ENCODE measurements at regions not wholly inside any gene's neighbourhood (a gene's known extent, or its start where the extent isn't known, plus 50 kb on each side); places are given as distances from the start of the nearest gene placed in this dataset.

- no peak for DNase-seq (ENCODE audit: low read depth in 4 of 4, low spot score in 2 of 4)
Measured at GRCh38 chr2:18503376-18504228, 56.9 kb downstream of the RDH14 start.

GRCh38 chr2:18502142-18502541, 58.3 kb downstream of the RDH14 start:
- no peak for DNase-seq (ENCODE audit: low read depth in 4 of 4, low spot score in 2 of 4)

DNA sequence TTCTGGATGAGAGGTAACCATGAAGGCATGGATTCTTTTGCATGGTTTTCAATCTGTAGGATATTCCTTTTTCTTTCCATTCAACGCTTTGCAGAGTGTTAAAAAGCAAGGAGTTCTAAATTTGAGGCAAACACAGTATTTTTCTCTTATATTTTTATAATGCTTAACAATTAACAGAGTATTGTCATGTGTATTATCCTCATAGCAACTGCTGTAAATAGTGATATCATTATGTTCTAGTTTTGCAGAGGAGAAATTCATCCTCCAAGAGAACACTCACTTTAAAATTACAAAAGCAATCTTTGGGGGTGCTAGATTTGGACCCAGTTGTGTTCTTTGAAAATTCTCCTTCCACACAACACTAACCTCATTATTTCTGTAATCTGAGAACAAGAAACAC, 58.7 kb downstream of the RDH14 start:
- no peak for DNase-seq (ENCODE audit: low read depth in 4 of 4, low spot score in 2 of 4)

GRCh38 chr2:18501156-18501555, 59.3 kb downstream of the RDH14 start:
- DNase-seq (ENCODE audit: low read depth in 4 of 4, low spot score in 2 of 4) = no peak

DNA sequence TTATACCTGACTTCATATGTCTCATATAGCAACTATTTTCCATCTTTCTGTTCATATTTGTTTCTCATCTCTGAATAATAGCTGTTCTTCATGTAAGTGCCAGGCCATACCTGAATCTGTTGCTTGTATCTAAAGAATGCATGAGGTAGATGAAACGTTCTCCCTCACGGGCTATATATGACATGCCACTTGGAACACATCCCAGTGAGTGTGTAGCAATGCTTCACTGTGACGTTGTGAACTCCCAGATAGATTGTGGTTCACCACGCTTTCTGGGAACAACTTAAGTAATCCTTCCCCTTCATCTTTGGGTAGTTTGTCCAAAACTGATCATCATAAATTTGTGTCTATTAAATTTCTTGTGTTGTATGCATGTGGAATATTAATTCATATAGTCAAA, 60.1 kb downstream of the RDH14 start:
- no peak for DNase-seq (ENCODE audit: low read depth in 4 of 4, low spot score in 2 of 4)

DNA sequence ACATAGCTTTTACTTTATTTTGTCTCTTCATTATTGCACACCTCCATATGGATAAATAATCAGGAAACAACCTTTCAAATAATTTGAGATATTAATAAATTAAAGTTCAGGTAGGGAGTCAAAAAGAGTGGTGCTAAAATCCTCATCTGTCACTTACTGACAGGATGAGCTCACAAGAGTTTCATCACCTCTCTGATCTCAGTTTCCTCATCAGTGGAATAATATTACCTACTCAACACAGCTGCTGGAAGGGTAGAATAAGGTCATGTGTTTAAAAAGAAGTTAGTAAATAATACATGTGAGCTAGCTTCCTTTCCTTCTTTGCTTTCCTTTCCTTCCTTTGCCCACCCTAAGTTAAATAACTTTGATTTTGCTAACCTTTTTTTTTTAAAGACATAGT, 61.9 kb downstream of the RDH14 start:
- no peak for DNase-seq (ENCODE audit: low read depth in 4 of 4, low spot score in 2 of 4)

DNA sequence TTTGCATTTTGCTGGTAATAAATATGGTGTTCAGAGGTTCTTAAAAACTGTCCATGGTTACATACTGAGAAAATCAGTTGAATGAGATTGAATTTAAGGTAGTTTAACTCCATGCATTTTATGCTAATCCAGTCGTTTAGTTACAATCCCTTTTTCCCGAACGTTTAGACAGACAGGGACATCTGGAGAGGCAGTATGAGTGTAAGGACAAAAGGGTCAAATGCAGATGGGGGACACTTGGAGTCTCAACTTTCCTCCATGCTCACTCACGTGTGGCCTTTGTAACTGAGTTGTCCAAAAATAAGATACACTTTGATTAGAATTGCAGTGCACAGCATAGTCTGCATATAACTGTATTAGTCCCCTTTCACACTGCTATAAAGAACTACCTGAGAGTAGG, 63.9 kb downstream of the RDH14 start:
- no peak for DNase-seq (ENCODE audit: low read depth in 4 of 4, low spot score in 2 of 4)

- no peak for DNase-seq (ENCODE audit: low read depth in 4 of 4, low spot score in 2 of 4)
Measured at GRCh38 chr2:18495058-18495457, 65.4 kb downstream of the RDH14 start.

- no peak for DNase-seq (ENCODE audit: low read depth in 4 of 4, low spot score in 2 of 4)
Measured at GRCh38 chr2:18492721-18493120, 67.7 kb downstream of the RDH14 start.

- no peak for DNase-seq (ENCODE audit: low read depth in 4 of 4, low spot score in 2 of 4)
Measured at GRCh38 chr2:18491577-18491976, 68.9 kb downstream of the RDH14 start.

GRCh38 chr2:18490901-18491300, 69.6 kb downstream of the RDH14 start:
- no peak for DNase-seq (ENCODE audit: low read depth in 4 of 4, low spot score in 2 of 4)

DNA sequence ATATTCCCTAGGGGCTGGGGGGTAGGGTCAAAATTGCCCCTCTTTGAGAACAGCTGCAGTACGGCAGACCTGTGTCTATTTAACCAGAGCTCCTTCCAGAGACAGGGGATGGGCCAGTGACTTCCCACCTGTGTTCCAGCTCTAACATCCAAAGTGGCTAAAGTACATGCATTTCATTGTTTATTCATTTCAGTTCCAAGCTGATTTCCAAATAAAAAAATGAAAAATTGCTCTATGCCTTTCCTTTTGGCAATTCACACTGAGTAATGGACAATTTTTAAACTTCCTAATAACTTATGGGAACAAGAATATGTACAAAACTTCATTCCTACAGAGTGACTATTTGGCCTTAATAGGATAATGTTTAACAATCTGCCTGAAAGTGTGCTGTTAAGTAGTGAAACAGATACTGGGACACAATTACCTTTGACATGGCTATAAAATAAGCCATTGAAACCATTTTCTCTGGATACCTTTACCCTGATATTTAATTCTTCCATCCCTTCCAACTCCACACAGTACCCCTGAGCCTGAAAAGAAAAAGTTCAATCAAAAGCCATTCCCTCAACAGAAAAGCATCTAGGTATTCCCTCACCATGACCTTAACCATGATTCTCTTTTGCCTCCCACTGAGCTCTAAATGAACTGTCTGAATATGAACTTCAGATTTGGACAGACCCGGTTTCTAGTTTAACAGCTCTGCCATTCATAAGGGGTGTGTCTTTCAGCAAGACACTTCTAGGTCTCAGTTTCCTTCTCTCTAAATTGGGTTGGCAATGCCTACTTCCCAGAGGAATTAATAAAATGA, 73.1 kb downstream of the RDH14 start:
- no peak for DNase-seq (ENCODE audit: low read depth in 4 of 4, low spot score in 2 of 4)

- no peak for DNase-seq (ENCODE audit: low read depth in 4 of 4, low spot score in 2 of 4)
Measured at GRCh38 chr2:18484625-18485024, 75.8 kb downstream of the RDH14 start.

GRCh38 chr2:18483896-18484295, 76.6 kb downstream of the RDH14 start:
- DNase-seq (ENCODE audit: low read depth in 4 of 4, low spot score in 2 of 4) = no peak

- no peak for DNase-seq (ENCODE audit: low read depth in 4 of 4, low spot score in 2 of 4)
Measured at GRCh38 chr2:18482666-18483065, 77.8 kb downstream of the RDH14 start.

GRCh38 chr2:18479947-18480369, 80.5 kb downstream of the RDH14 start:
- no peak for DNase-seq (ENCODE audit: low read depth in 4 of 4, low spot score in 2 of 4)

DNA sequence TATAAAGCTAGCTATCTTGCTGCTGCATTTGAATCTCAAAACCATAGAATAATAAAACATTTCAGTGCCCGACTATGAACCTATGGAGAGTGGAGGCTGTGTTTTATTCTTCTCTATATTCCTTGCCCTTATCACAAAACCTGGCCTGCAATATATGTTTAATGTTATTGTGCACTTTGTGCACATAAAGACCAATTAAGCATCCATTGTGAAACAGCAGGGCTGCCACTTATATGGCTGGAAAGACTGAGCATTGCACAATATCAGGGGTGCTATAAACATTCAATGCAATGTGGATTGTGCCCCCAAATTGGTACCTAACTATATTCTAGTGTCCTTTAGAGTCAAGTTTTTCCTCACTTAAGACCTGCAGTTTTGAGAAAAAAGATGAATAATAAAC, 83.2 kb downstream of the RDH14 start:
- no peak for DNase-seq (ENCODE audit: low read depth in 4 of 4, low spot score in 2 of 4)

DNA sequence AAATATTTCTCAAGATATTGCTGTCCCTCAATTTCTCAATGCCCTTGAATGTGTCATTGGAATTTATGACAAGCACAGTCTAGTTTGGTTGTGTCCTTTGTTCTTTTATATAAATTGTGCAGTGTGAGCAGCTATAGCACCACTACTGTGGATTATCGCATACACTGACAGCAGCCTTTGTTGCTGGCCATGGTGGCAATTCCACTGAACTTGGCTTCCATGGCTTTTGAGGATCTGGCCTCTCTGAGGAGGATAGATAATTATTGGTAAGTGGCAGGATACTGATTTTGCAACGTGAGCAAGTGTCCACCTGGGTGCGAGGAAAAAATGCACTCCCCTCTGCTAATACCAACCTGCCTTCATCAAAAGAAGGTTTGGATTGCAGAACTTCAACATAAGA, 84.0 kb downstream of the RDH14 start:
- no peak for DNase-seq (ENCODE audit: low read depth in 4 of 4, low spot score in 2 of 4)

- DNase-seq (ENCODE audit: low read depth in 4 of 4, low spot score in 2 of 4) = no peak
Measured at GRCh38 chr2:18475884-18476283, 84.6 kb downstream of the RDH14 start.

DNA sequence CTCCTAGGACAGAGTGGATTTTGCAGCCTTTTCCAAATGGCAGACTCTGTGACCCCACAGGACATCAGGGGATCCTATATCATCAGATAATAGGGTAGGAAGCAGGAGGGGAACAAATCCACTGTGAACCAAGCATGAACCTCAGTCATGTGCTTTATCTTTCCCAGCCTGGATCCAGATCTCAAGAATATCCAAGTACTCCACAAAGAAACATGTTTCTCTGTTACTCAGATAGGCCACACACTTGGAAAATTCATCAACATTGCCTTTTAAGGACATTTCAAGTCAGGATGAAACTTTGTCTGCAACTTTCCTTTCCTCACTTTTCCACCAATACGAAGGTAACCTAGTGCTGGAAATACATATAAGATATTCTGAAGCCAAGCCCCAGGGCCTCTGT, 85.8 kb downstream of the RDH14 start:
- no peak for DNase-seq (ENCODE audit: low read depth in 4 of 4, low spot score in 2 of 4)

- DNase-seq (ENCODE audit: low read depth in 4 of 4, low spot score in 2 of 4) = no peak
Measured at GRCh38 chr2:18473241-18474181, 86.9 kb downstream of the RDH14 start.
